ENCODE measurements at regions not wholly inside any gene's neighbourhood (a gene's known extent, or its start where the extent isn't known, plus 50 kb on each side); places are given as distances from the start of the nearest gene placed in this dataset.

GRCh38 chr3:137854533-137855261 is 90.6 kb downstream of the SOX14 start:
- Histone ChIP-seq H3K36me3 (ENCODE audit: insufficient read depth) (no peaks in the 10 kb centered on the region), H3K27me3 (ENCODE audit: insufficient read depth) (no peaks in the 10 kb centered on the region), H3K9me2 (ENCODE audit: insufficient read depth) (peaks cover 8% of the 10 kb centered on the region; the same call in 1 of the 2 replicates), H3K4me2 (peak overlapping the region; percentile 40), H3K79me2 (replicated peaks; ENCODE audit: insufficient read depth) (no peaks in the 10 kb centered on the region), H3K4me1 (ENCODE audit: insufficient read depth) (peaks cover 24% of the 10 kb centered on the region), H2AFZ (peak overlapping the region; percentile 12), H3K27ac (ENCODE audit: low read depth) (peak overlapping the region; percentile 61; the same call in 1 of the 2 replicates), H4K20me1 (replicated peaks; ENCODE audit: insufficient read depth) (no peaks in the 10 kb centered on the region), H3K4me3 (0 out of 2 replicates have a peak overlapping the region, but pooled peaks have one; percentile 16), H3F3A (replicated peaks; ENCODE audit: low read depth) (no peaks in the 10 kb centered on the region)
- H3K27ac Mint-ChIP-seq = no peak overlapping the region
- TF ChIP-seq NANOG (IDR thresholded peaks at IDR 0.05; ENCODE audit: borderline replicate concordance) = no peak
- TF ChIP-seq STAT1 (IDR thresholded peaks at IDR 0.05; ENCODE audit: unreplicated experiment) = no peak
- TF ChIP-seq EZH2phosphoT487 (IDR thresholded peaks at IDR 0.05; ENCODE audit: unreplicated experiment) = no peak
- 0 out of 4 replicates have a peak, but pooled peaks of 1 of the 2 experiments have one; percentile 10 for TF ChIP-seq CTCF (conservative IDR thresholded peaks at IDR 0.05; ENCODE audit: low read depth in 2 of 2)
- no peak for TF ChIP-seq ZNF331 (CRISPR knock-in tag; IDR thresholded peaks at IDR 0.05; ENCODE audit: low read depth)
- no peak for TF ChIP-seq EZH2 (IDR thresholded peaks at IDR 0.05; ENCODE audit: low read depth, unreplicated experiment)
- TF ChIP-seq JUNB (IDR thresholded peaks at IDR 0.05; ENCODE audit: unreplicated experiment) = no peak
- no peak for TF ChIP-seq POLR2AphosphoS5 (IDR thresholded peaks at IDR 0.05; ENCODE audit: low read depth)
- TF ChIP-seq, protein P1, sequence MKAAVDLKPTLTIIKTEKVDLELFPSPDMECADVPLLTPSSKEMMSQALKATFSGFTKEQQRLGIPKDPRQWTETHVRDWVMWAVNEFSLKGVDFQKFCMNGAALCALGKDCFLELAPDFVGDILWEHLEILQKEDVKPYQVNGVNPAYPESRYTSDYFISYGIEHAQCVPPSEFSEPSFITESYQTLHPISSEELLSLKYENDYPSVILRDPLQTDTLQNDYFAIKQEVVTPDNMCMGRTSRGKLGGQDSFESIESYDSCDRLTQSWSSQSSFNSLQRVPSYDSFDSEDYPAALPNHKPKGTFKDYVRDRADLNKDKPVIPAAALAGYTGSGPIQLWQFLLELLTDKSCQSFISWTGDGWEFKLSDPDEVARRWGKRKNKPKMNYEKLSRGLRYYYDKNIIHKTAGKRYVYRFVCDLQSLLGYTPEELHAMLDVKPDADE (IDR thresholded peaks at IDR 0.05) = no peak
- TF ChIP-seq, protein P2, sequence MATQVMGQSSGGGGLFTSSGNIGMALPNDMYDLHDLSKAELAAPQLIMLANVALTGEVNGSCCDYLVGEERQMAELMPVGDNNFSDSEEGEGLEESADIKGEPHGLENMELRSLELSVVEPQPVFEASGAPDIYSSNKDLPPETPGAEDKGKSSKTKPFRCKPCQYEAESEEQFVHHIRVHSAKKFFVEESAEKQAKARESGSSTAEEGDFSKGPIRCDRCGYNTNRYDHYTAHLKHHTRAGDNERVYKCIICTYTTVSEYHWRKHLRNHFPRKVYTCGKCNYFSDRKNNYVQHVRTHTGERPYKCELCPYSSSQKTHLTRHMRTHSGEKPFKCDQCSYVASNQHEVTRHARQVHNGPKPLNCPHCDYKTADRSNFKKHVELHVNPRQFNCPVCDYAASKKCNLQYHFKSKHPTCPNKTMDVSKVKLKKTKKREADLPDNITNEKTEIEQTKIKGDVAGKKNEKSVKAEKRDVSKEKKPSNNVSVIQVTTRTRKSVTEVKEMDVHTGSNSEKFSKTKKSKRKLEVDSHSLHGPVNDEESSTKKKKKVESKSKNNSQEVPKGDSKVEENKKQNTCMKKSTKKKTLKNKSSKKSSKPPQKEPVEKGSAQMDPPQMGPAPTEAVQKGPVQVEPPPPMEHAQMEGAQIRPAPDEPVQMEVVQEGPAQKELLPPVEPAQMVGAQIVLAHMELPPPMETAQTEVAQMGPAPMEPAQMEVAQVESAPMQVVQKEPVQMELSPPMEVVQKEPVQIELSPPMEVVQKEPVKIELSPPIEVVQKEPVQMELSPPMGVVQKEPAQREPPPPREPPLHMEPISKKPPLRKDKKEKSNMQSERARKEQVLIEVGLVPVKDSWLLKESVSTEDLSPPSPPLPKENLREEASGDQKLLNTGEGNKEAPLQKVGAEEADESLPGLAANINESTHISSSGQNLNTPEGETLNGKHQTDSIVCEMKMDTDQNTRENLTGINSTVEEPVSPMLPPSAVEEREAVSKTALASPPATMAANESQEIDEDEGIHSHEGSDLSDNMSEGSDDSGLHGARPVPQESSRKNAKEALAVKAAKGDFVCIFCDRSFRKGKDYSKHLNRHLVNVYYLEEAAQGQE (IDR thresholded peaks at IDR 0.05; ENCODE audit: unreplicated experiment) = no peak
- TF ChIP-seq CREB1 (CRISPR knock-in tag; IDR thresholded peaks at IDR 0.05; ENCODE audit: low read depth) = no peak
- no peak for TF ChIP-seq ZNF114 (CRISPR knock-in tag; IDR thresholded peaks at IDR 0.05)
- TF ChIP-seq, protein P3, sequence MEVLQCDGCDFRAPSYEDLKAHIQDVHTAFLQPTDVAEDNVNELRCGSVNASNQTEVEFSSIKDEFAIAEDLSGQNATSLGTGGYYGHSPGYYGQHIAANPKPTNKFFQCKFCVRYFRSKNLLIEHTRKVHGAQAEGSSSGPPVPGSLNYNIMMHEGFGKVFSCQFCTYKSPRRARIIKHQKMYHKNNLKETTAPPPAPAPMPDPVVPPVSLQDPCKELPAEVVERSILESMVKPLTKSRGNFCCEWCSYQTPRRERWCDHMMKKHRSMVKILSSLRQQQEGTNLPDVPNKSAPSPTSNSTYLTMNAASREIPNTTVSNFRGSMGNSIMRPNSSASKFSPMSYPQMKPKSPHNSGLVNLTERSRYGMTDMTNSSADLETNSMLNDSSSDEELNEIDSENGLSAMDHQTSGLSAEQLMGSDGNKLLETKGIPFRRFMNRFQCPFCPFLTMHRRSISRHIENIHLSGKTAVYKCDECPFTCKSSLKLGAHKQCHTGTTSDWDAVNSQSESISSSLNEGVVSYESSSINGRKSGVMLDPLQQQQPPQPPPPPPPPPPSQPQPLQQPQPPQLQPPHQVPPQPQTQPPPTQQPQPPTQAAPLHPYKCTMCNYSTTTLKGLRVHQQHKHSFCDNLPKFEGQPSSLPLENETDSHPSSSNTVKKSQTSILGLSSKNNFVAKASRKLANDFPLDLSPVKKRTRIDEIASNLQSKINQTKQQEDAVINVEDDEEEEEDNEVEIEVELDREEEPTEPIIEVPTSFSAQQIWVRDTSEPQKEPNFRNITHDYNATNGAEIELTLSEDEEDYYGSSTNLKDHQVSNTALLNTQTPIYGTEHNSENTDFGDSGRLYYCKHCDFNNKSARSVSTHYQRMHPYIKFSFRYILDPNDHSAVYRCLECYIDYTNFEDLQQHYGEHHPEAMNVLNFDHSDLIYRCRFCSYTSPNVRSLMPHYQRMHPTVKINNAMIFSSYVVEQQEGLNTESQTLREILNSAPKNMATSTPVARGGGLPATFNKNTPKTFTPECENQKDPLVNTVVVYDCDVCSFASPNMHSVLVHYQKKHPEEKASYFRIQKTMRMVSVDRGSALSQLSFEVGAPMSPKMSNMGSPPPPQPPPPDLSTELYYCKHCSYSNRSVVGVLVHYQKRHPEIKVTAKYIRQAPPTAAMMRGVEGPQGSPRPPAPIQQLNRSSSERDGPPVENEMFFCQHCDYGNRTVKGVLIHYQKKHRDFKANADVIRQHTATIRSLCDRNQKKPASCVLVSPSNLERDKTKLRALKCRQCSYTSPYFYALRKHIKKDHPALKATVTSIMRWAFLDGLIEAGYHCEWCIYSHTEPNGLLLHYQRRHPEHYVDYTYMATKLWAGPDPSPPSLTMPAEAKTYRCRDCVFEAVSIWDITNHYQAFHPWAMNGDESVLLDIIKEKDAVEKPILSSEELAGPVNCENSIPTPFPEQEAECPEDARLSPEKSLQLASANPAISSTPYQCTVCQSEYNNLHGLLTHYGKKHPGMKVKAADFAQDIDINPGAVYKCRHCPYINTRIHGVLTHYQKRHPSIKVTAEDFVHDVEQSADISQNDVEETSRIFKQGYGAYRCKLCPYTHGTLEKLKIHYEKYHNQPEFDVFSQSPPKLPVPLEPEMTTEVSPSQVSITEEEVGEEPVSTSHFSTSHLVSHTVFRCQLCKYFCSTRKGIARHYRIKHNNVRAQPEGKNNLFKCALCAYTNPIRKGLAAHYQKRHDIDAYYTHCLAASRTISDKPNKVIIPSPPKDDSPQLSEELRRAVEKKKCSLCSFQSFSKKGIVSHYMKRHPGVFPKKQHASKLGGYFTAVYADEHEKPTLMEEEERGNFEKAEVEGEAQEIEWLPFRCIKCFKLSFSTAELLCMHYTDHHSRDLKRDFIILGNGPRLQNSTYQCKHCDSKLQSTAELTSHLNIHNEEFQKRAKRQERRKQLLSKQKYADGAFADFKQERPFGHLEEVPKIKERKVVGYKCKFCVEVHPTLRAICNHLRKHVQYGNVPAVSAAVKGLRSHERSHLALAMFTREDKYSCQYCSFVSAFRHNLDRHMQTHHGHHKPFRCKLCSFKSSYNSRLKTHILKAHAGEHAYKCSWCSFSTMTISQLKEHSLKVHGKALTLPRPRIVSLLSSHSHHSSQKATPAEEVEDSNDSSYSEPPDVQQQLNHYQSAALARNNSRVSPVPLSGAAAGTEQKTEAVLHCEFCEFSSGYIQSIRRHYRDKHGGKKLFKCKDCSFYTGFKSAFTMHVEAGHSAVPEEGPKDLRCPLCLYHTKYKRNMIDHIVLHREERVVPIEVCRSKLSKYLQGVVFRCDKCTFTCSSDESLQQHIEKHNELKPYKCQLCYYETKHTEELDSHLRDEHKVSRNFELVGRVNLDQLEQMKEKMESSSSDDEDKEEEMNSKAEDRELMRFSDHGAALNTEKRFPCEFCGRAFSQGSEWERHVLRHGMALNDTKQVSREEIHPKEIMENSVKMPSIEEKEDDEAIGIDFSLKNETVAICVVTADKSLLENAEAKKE (CRISPR knock-in tag; IDR thresholded peaks at IDR 0.05) = peak; percentile 84
- ATAC-seq (peak; percentile 84), DNase-seq (ENCODE audit: low spot score) (peak; percentile 68)
- no peaks in the 10 kb centered on the region for H3K36me3 Mint-ChIP-seq (ENCODE audit: low read depth)
- H3K4me1 Mint-ChIP-seq = peaks cover 23% of the 10 kb centered on the region
- H3K4me3 Mint-ChIP-seq = no peak overlapping the region
- H3K9me3 Mint-ChIP-seq = no peaks in the 10 kb centered on the region
- peaks cover 5% of the 10 kb centered on the region for H3K27me3 Mint-ChIP-seq (ENCODE audit: insufficient read depth, low read depth, poor library complexity)
